AG09309 (cell line): ENCODE measurements at regions not wholly inside any gene's neighbourhood (a gene's known extent, or its start where the extent isn't known, plus 50 kb on each side); places are given as distances from the start of the nearest gene placed in this dataset.

Experiments
- DNase-seq: peaks from one replicate; pipeline ENCODE4 v3.0.0-alpha.2; 2010; ENCODE audit warnings: low read depth
- H3K4me3 ChIP-seq: 2 replicates; pipeline ENCODE4 v1.5.1; 2011; ENCODE audit warnings: mild to moderate bottlenecking, low read depth, low read length, moderate library complexity; ENCODE audit not compliant: control insufficient read depth
- TF ChIP-seq, protein P1 (sequence below): IDR thresholded peaks from 2 replicates; pipeline ENCODE4 v1.5.1; 2011; ENCODE audit warnings: mild to moderate bottlenecking, low read depth, low read length, inconsistent platforms; ENCODE audit not compliant: insufficient read depth, control insufficient read depth; ENCODE audit errors: missing control alignments

DNA sequence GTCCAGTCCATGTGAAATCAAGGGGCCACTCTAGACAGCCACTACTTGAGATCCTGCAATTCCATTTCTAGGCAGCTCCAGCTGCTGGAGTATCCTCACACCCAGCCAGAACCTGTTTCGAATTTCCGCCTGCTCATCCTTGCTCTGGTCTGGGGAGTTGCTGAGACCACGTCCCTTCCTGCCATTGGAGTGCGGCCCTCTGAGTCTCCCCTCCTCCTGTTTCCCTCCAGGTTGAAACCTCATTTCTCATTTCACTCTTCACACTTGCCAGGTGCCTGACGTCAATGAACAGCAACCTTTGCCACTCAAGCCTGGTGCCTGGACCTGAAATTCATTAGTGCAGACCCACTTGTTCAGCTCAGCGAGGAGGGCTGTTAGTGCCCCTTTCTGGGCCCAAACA lies 307.5 kb upstream of the SHH start:
- TF ChIP-seq, protein P1, sequence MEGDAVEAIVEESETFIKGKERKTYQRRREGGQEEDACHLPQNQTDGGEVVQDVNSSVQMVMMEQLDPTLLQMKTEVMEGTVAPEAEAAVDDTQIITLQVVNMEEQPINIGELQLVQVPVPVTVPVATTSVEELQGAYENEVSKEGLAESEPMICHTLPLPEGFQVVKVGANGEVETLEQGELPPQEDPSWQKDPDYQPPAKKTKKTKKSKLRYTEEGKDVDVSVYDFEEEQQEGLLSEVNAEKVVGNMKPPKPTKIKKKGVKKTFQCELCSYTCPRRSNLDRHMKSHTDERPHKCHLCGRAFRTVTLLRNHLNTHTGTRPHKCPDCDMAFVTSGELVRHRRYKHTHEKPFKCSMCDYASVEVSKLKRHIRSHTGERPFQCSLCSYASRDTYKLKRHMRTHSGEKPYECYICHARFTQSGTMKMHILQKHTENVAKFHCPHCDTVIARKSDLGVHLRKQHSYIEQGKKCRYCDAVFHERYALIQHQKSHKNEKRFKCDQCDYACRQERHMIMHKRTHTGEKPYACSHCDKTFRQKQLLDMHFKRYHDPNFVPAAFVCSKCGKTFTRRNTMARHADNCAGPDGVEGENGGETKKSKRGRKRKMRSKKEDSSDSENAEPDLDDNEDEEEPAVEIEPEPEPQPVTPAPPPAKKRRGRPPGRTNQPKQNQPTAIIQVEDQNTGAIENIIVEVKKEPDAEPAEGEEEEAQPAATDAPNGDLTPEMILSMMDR = no peak
- no peak overlapping the region for H3K4me3 ChIP-seq
- DNase-seq = no peak

DNA sequence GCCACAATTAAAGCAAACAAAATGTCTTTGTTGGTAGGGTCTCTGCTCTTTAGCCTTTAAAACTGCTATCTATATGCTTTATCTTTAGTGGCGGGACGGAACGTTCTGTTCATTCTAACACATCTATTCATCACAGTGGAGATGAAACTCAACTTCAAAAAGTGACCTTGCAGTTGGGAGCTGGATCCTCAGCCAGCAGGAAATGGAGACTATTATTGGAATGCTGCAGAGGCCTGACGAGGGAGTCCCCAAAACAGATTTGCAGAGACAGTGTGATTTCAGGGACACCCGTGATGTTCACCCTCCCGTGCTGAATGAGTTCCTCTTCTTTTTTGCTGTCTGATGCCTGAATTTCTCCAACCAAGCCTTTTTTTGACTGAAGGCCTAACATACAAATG lies 306.0 kb upstream of the SHH start:
- DNase-seq = no peak
- H3K4me3 ChIP-seq = no peak overlapping the region
- TF ChIP-seq, protein P1 = no peak

DNA sequence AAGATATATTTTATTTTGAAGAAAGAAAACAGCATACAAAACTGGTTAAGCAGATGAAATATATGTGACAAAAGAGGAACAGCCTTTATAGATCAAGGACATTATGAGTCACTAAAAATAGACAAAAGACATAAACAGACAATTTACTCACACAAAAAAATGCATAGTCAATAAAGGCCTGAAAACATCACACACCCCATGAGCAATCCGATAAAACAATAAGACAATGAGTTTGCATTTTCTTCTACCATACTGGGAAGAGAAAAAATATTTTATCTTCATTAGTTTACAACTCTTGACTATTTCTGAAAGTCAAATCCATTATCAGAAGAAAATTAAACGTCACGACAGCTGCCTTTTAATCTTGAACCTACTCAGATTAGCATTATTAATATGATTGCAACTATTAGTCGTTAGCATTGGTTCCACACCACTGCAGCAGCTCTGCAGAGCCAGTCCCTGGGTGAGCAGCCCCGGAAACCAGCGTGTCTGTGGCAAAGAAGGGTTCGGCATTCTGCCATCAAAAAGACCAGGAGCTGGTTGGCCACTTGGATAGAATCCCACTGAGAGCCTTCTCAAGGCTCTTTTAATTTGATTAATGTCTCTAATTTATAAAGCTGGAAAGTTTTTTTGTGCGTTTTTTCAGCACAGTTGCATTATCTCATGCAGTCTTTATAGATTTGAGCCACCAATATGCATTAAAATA lies 305.4 kb upstream of the SHH start:
- H3K4me3 ChIP-seq = no peak overlapping the region
- TF ChIP-seq, protein P1 = no peak
- DNase-seq = no peak

DNA sequence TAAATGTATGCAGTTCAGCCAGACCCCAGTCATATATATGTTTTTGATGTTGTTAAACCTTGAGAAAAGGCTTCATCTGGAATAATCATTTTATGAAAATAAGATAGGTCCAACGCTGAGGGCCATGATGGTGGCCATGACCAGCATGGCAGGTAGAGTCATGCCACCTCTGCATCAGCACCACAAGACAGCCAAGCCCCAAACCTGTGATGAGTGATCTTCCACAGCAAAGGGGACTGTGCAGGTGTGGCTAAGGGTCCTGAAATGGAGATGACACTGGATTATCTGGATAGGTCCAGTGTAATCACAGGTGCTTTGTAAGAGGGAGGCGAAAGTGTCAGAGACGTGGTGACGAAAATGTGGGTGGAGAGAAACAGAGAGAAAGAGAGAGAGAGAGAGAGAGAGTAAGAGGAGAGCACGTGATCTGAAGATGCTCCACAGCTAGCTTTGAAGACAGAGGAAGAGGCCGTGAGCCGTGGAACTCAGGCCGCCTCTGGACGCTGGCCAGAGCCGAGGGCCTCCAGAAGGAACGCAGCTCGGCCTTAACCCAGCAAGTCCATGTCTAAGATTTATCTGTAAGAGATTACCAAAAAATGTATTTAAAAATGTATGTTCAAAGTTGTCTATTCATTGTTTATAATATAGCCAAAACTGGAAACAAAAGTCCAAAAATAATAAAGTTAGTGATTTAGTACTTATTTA lies 304.4 kb upstream of the SHH start:
- no peak for DNase-seq
- TF ChIP-seq, protein P1 = no peak

DNA sequence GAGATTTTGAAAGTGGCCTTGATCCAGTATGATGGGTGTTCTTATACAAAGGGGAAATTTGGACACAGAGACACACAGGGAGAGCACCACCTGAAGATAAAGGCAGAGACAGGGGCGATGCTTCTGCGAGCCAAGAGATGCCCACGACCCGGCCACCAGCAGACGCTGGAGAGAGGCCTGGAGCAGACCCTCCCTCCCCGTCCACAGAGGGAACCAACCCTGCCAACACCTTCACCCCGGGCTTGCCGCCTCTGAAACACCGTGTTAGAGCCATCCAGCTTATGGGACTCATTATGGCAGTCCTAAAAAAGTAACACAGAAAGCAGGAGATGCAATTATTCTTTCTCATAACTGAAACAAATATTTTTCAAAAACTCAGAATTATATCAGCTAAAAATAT lies 303.3 kb upstream of the SHH start:
- H3K4me3 ChIP-seq = no peak overlapping the region
- no peak for DNase-seq
- TF ChIP-seq, protein P1 = no peak

More for the DNA sequence above, 304.4 kb upstream of the SHH start:
- H3K4me3 ChIP-seq = no peak overlapping the region

DNA sequence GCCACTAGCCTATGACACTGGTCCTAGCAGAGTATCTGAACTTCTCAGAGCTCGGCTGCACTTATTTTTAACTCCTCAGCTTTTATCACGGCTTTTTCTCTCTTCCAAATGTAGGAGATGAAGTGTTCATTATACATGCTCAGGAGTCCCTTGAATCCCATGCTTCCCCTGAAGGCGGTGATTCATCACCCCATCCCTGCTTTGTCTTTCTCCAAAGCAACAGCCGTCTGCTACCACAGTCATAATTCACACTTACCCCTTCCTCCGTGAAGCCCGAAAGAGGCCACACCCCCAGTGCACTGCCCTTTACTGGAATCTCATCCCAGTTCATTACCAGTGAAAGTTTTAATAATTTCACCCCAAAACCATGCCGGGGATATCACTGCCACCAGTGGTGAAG lies 301.5 kb upstream of the SHH start:
- TF ChIP-seq, protein P1 = no peak
- no peak for DNase-seq
- no peak overlapping the region for H3K4me3 ChIP-seq
